Transverse colon (tissue), 4 donors: ENCODE measurements at regions not wholly inside any gene's neighbourhood (a gene's known extent, or its start where the extent isn't known, plus 50 kb on each side); places are given as distances from the start of the nearest gene placed in this dataset.
A peak's percentile ranks its signal among the peaks of the same experiment; 100 is the strongest.

Experiments used
- DNase-seq: peaks from one replicate; pipeline ENCODE4 v3.0.0-alpha.2; 2019
- H3K27ac ChIP-seq, 4 donors: fragments of 200-600 bp; sonication (generic); 2 replicates each; pipeline ENCODE4 v1.5.1; 2016 to 2018; ENCODE audit warnings: inconsistent platforms in 4 of 4
- H3K27me3 ChIP-seq: fragments of 200-600 bp; sonication (generic); 2 replicates; pipeline ENCODE4 v1.5.1; 2017; ENCODE audit warnings: inconsistent platforms
- H3K36me3 ChIP-seq, 4 donors: fragments of 200-600 bp; sonication (generic); 2 replicates each; pipeline ENCODE4 v1.5.1; 2017 to 2019; ENCODE audit warnings: inconsistent platforms in 4 of 4
- H3K4me1 ChIP-seq, 4 donors: fragments of 200-600 bp; sonication (generic); 2 replicates each; pipeline ENCODE4 v1.5.1; 2017 to 2020; ENCODE audit warnings: inconsistent platforms in 4 of 4
- H3K4me3 ChIP-seq, 4 donors: fragments of 200-600 bp; sonication (generic); 1 replicate in 1 of 4; 2 replicates in 3 of 4; pipeline versions ENCODE4 v1.5.1 to v1.6.1; 2017 to 2019; ENCODE audit warnings: inconsistent platforms in 4 of 4
- H3K9me3 ChIP-seq, 2 donors: fragments of 200-600 bp; sonication (generic); 2 replicates each; pipeline ENCODE4 v1.5.1; 2017 to 2019; ENCODE audit warnings: inconsistent platforms in 2 of 2
- EP300 ChIP-seq: sonication (generic); formaldehyde crosslinking; IDR thresholded peaks from one replicate; pipeline ENCODE4 v1.6.1; 2017; ENCODE audit warnings: antibody characterized with exemption, low read depth
- POLR2A ChIP-seq: fragments of 450-650 bp; IDR thresholded peaks from one replicate; pipeline ENCODE4 v1.6.1; 2016; ENCODE audit warnings: antibody characterized with exemption, mild to moderate bottlenecking, moderate library complexity
- POLR2AphosphoS5 ChIP-seq, 3 donors: sonication (generic); formaldehyde crosslinking; IDR thresholded peaks; one replicate each; pipeline ENCODE4 v1.6.1; 2016; ENCODE audit warnings: antibody characterized with exemption in 3 of 3
- WGBS, 2 donors: methylation state at CpG; one replicate each; pipeline ENCODE4 v1.1.5; 2018; ENCODE audit warnings: low coverage in 1 of 2; 5-methylcytosine and 5-hydroxymethylcytosine counted together
- in situ Hi-C, 4 donors: fragments of 200-750 bp; cut with MboI; loops; one replicate each; pipeline versions ENCODE4 v1.15.0 to v1.15.1; 2017; ENCODE audit warnings: low sequenced_read_pairs in 3 of 4, low pct_ligation_motif_present in 1 of 4, low pct_unique_long_range_greater_than_20kb in 1 of 4
- intact Hi-C: fragments of 100-400 bp; cut with DNase I; formaldehyde crosslinking; loops from one replicate; pipeline ENCODE4 v1.15.1; 2023; ENCODE audit warnings: low total_unique reads
- TF ChIP-seq, protein P1 (sequence below), 5 experiments: fragments of 200-600 bp in 3 of 5; fragments of 450-650 bp in 2 of 5; sonication (generic) in 3 of 5; IDR thresholded peaks; 1 replicate in 2 of 5; 2 replicates in 3 of 5; pipeline ENCODE4 v1.5.1; 2016 to 2017; ENCODE audit warnings: antibody characterized with exemption in 5 of 5, inconsistent platforms in 3 of 5, mild to moderate bottlenecking in 2 of 5, moderate library complexity in 1 of 5

DNA sequence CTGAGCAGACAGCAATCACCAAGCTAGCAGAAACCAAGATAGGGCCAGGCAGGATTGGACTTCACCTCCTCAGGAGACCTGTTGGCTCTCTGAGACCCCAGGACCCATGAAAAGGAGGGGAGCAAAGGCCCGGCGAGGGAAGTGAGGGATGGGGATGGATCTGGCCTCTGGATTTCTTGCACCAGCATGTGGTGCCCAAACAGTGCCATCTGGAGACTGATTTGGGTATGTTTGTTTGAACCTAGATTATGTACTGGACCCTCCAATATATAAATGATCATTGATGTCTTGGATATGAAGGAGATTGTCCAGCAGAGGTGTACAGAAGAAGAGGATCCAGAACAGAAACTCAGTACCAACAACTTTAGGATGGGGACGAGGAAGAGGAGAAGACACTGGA is 83.4 kb upstream of the LY86 start:
- 76 to 100% methylated on average over 3 of the region's 3 CpGs for WGBS, 2 donors
- Histone ChIP-seq H3K4me3 (no peak overlapping the region), H3K27me3 (no peaks in the 10 kb centered on the region), H3K36me3 (no peaks in the 10 kb centered on the region), H3K9me3 (no peaks in the 10 kb centered on the region), H3K27ac (no peak overlapping the region), H3K4me1 (no peaks in the 10 kb centered on the region)
- no peak for DNase-seq
- TF ChIP-seq POLR2A (no peak), EP300 (no peak), POLR2AphosphoS5 (IDR thresholded peaks at IDR 0.05) (no peak)
- TF ChIP-seq, protein P1, sequence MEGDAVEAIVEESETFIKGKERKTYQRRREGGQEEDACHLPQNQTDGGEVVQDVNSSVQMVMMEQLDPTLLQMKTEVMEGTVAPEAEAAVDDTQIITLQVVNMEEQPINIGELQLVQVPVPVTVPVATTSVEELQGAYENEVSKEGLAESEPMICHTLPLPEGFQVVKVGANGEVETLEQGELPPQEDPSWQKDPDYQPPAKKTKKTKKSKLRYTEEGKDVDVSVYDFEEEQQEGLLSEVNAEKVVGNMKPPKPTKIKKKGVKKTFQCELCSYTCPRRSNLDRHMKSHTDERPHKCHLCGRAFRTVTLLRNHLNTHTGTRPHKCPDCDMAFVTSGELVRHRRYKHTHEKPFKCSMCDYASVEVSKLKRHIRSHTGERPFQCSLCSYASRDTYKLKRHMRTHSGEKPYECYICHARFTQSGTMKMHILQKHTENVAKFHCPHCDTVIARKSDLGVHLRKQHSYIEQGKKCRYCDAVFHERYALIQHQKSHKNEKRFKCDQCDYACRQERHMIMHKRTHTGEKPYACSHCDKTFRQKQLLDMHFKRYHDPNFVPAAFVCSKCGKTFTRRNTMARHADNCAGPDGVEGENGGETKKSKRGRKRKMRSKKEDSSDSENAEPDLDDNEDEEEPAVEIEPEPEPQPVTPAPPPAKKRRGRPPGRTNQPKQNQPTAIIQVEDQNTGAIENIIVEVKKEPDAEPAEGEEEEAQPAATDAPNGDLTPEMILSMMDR (IDR thresholded peaks at IDR 0.05) = no peak
- intact Hi-C loops (no loop called here), in situ Hi-C loops (no loop called here)

DNA sequence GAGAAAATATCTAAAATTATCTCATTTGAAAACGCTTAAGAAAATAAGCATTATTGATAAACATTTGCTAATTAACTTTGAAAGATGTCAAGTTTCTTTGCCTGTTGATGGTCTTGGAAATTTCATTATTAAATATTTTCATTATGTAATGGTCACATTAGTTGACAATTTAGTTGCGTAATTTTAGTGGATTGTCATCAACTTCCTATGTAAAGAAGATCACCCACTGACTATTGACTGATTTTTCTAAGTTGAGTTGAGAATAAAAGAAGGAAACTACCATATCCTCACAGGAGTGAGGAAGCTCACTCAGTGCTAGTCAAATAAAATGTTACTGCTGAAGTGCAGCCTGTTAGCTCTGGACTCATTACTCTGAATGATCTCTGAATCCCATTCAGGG is 79.9 kb upstream of the LY86 start:
- intact Hi-C loops (no loop called here), in situ Hi-C loops (no loop called here)
- TF ChIP-seq, protein P1 (IDR thresholded peaks at IDR 0.05) = no peak
- TF ChIP-seq EP300 = no peak
- TF ChIP-seq POLR2A = no peak
- 82 to 93% methylated on average over 2 of the region's 2 CpGs for WGBS, 2 donors
- Histone ChIP-seq H3K4me3 (no peak overlapping the region), H3K36me3 (no peaks in the 10 kb centered on the region), H3K27me3 (no peaks in the 10 kb centered on the region), H3K4me1 (no peaks in the 10 kb centered on the region), H3K9me3 (no peaks in the 10 kb centered on the region), H3K27ac (peak overlapping the region in 1 of 4 donors; percentile 4)
- no peak for DNase-seq

DNA sequence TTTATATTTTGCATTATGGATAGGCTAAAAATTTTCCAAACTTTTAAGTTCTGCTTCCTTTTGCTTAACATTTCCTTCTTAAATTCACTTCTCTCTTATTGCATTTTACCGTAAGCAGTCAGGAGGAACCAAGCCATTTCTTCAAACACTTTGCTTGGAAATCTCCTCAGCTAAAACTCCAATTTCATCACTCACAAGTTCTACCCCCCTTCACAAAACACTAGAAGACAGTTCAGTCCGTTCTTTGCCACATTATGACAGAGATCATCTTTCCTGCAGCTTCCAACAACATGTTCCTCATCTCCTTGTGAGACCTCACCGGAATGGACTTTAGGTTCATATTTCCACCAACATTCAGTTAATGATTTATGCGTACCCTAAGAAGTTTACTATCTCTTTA is 79.2 kb upstream of the LY86 start:
- WGBS, 2 donors = 69 to 75% methylated on average over 4 of the region's 4 CpGs
- intact Hi-C loops = no loop called here
- H3K27me3 ChIP-seq = no peaks in the 10 kb centered on the region
- no peaks in the 10 kb centered on the region for H3K9me3 ChIP-seq
- no peak overlapping the region for H3K27ac ChIP-seq
- H3K4me3 ChIP-seq = no peak overlapping the region
- in situ Hi-C loops = no loop called here
- no peak for DNase-seq
- no peaks in the 10 kb centered on the region for H3K36me3 ChIP-seq
- no peak for TF ChIP-seq POLR2AphosphoS5 (IDR thresholded peaks at IDR 0.05)
- no peak for TF ChIP-seq EP300
- TF ChIP-seq POLR2A = no peak
- TF ChIP-seq, protein P1 (IDR thresholded peaks at IDR 0.05) = no peak
- no peaks in the 10 kb centered on the region for H3K4me1 ChIP-seq

DNA sequence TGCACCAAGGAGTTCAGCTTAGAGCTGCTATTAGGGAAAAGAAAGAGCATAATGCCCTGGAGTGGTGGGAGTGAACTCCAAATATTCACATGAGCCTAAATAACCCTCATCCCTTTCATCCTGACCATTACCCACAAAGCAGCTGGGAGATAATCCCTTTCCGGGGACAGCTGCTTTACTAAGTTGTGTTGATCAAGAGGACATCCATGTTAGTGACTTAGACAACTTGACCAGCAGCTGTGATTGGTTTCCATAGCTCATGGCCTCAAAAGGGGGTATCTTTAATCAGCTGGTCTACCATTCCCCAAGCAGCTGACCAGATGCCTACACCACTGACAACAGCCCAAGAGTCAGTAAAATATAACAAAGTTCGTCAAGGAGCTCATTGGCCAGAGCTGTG is 75.8 kb upstream of the LY86 start:
- 80 to 88% methylated on average over 1 to 2 of the region's 2 CpGs for WGBS, 2 donors
- Histone ChIP-seq H3K4me3 (no peak overlapping the region), H3K27me3 (peaks cover 12% of the 10 kb centered on the region), H3K27ac (no peak overlapping the region), H3K36me3 (no peaks in the 10 kb centered on the region), H3K4me1 (no peaks in the 10 kb centered on the region), H3K9me3 (no peaks in the 10 kb centered on the region)
- TF ChIP-seq POLR2AphosphoS5 (IDR thresholded peaks at IDR 0.05) (no peak), POLR2A (no peak)
- TF ChIP-seq, protein P1 (IDR thresholded peaks at IDR 0.05) = no peak
- in situ Hi-C loops = no loop called here
- DNase-seq = no peak
- intact Hi-C loops = no loop called here
